H1 (cell line): ENCODE measurements at regions not wholly inside any gene's neighbourhood (a gene's known extent, or its start where the extent isn't known, plus 50 kb on each side); places are given as distances from the start of the nearest gene placed in this dataset.

ENCODE experiments used
- CTCF ChIA-PET: fragments of 300-600 bp; sonication (Branson Sonifier 250); formaldehyde crosslinking; loops from one replicate; lab custom pipeline; 2021; ENCODE audit not compliant: partially characterized antibody; lab: Charles Lee
- POLR2A ChIA-PET: fragments of 300-600 bp; sonication (Branson Sonifier 250); formaldehyde crosslinking; loops from one replicate; lab custom pipeline; 2021; ENCODE audit warnings: inconsistent platforms; ENCODE audit not compliant: partially characterized antibody; lab: Charles Lee
- DNase-seq, 2 experiments: peaks; one replicate each; pipeline versions ENCODE4 v3.0.0 to v3.0.0-alpha.2; 2010 to 2022; ENCODE audit warnings: low spot score in 2 of 2, low read depth in 1 of 2, mixed read lengths in 1 of 2
- FAIRE-seq: peaks from 2 replicates; lab custom pipeline; 2011; peaks lifted over from hg19 to GRCh38; lab: Jason Lieb, UNC
- H2AFZ ChIP-seq: 2 replicates; pipeline ENCODE4 v1.8.1; 2012; ENCODE audit warnings: low read length, inconsistent platforms
- H2AK5ac ChIP-seq: 2 replicates; pipeline ENCODE4 v1.6.1; 2013; ENCODE audit warnings: low read depth, low read length
- H2BK120ac ChIP-seq: replicated peaks from 2 replicates; pipeline ENCODE3; 2013; ENCODE audit warnings: low read depth, low read length, inconsistent platforms
- H2BK12ac ChIP-seq: 2 replicates; pipeline ENCODE4 v1.6.1; 2013; ENCODE audit warnings: low read depth, low read length
- H2BK15ac ChIP-seq: 2 replicates; pipeline ENCODE4 v1.6.1; 2013; ENCODE audit warnings: low read length
- H2BK20ac ChIP-seq: 2 replicates; pipeline ENCODE4 v1.6.1; 2013; ENCODE audit warnings: low read length
- H2BK5ac ChIP-seq: 2 replicates; pipeline ENCODE4 v1.6.1; 2013; ENCODE audit warnings: low read depth, low read length
- H3K14ac ChIP-seq: 2 replicates; pipeline ENCODE4 v1.6.1; 2013; ENCODE audit warnings: inconsistent platforms; ENCODE audit not compliant: insufficient read length
- H3K18ac ChIP-seq: 2 replicates; pipeline ENCODE4 v1.6.1; 2013; ENCODE audit warnings: low read length; ENCODE audit errors: extremely low read depth
- H3K23ac ChIP-seq: 2 replicates; pipeline ENCODE4 v1.6.1; 2013; ENCODE audit warnings: inconsistent platforms; ENCODE audit not compliant: insufficient read length
- H3K23me2 ChIP-seq: 2 replicates; pipeline ENCODE4 v1.6.1; 2013; ENCODE audit warnings: low read depth, low read length
- H3K27ac ChIP-seq: 2 replicates; pipeline ENCODE4 v1.6.1; 2011; ENCODE audit warnings: low read depth, low read length, inconsistent platforms
- H3K27me3 ChIP-seq, 4 experiments: replicated peaks in 1 of 4; 1 replicate in 1 of 4; 2 replicates in 3 of 4; pipeline versions ENCODE4 v1.6.1 to v1.8.1; 2011 to 2013; ENCODE audit warnings: low read length in 3 of 4, mild to moderate bottlenecking in 3 of 4, inconsistent platforms in 2 of 4, mixed read lengths in 2 of 4, moderate library complexity in 1 of 4; ENCODE audit not compliant: control insufficient read depth in 3 of 4, insufficient read depth in 3 of 4; ENCODE audit errors: extremely low read depth in 1 of 4
- H3K36me3 ChIP-seq, 4 experiments: 2 replicates each; pipeline versions ENCODE4 v1.6.1 to v1.8.1; 2011 to 2013; ENCODE audit warnings: mild to moderate bottlenecking in 4 of 4, low read length in 3 of 4, moderate library complexity in 2 of 4, control low read depth in 1 of 4, inconsistent platforms in 1 of 4; ENCODE audit not compliant: insufficient read depth in 4 of 4, control insufficient read depth in 2 of 4
- H3K4ac ChIP-seq: replicated peaks from 2 replicates; pipeline ENCODE3; 2013; ENCODE audit warnings: low read length, low read depth, mixed read lengths, inconsistent platforms; ENCODE audit not compliant: insufficient read length
- H3K4me1 ChIP-seq, 4 experiments: replicated peaks in 1 of 4; 1 replicate in 1 of 4; 2 replicates in 3 of 4; pipeline versions ENCODE4 v1.6.1 to v1.8.1; 2011 to 2013; ENCODE audit warnings: low read length in 3 of 4, inconsistent platforms in 2 of 4, mixed read lengths in 1 of 4; ENCODE audit not compliant: insufficient read depth in 4 of 4, control insufficient read depth in 3 of 4
- H3K4me2 ChIP-seq, 2 experiments: 2 replicates each; pipeline versions ENCODE4 v1.6.1 to v1.8.1; 2011 to 2013; ENCODE audit warnings: low read depth in 2 of 2, low read length in 2 of 2, control low read depth in 1 of 2, inconsistent platforms in 1 of 2, mild to moderate bottlenecking in 1 of 2; ENCODE audit not compliant: insufficient read depth in 1 of 2
- H3K4me3 ChIP-seq, 4 experiments: fragments of 200-600, 300-600 bp in 1 of 4; sonication (generic), shearing (Covaris generic), sonication (Bioruptor Twin) in 1 of 4; 2 replicates each; pipeline versions ENCODE4 v1.5.1 to v1.8.1; 2011 to 2016; ENCODE audit warnings: low read length in 4 of 4, low read depth in 3 of 4, control low read depth in 2 of 4, inconsistent platforms in 2 of 4, mild to moderate bottlenecking in 2 of 4, mixed read lengths in 1 of 4, moderate library complexity in 1 of 4; ENCODE audit not compliant: insufficient read depth in 2 of 4; ENCODE audit errors: extremely low read depth in 1 of 4
- H3K56ac ChIP-seq: replicated peaks from 2 replicates; pipeline ENCODE3; 2013; ENCODE audit warnings: low read depth, mild to moderate bottlenecking, mixed read lengths, low read length, inconsistent platforms; ENCODE audit not compliant: insufficient read length
- H3K79me1 ChIP-seq: 2 replicates; pipeline ENCODE4 v1.6.1; 2013; ENCODE audit warnings: low read depth, low read length, control low read depth
- H3K79me2 ChIP-seq, 2 experiments: 2 replicates each; pipeline versions ENCODE4 v1.6.1 to v1.8.1; 2012 to 2013; ENCODE audit warnings: low read length in 2 of 2, mild to moderate bottlenecking in 2 of 2, inconsistent platforms in 1 of 2; ENCODE audit not compliant: insufficient read depth in 2 of 2, control insufficient read depth in 1 of 2
- H3K9ac ChIP-seq, 4 experiments: replicated peaks in 1 of 4; 1 replicate in 1 of 4; 2 replicates in 3 of 4; pipeline versions ENCODE4 v1.6.1 to v1.8.1; 2011 to 2013; ENCODE audit warnings: low read depth in 3 of 4, low read length in 3 of 4, control low read depth in 2 of 4, mild to moderate bottlenecking in 2 of 4, moderate library complexity in 2 of 4, inconsistent platforms in 1 of 4; ENCODE audit errors: extremely low read depth in 1 of 4
- H3K9me3 ChIP-seq, 2 experiments: 2 replicates each; pipeline versions ENCODE4 v1.6.1 to v1.8.1; 2012 to 2013; ENCODE audit warnings: mild to moderate bottlenecking in 2 of 2, moderate library complexity in 2 of 2, control low read depth in 1 of 2, inconsistent platforms in 1 of 2, low read depth in 1 of 2, low read length in 1 of 2, mixed read lengths in 1 of 2; ENCODE audit not compliant: insufficient read depth in 2 of 2
- H4K20me1 ChIP-seq, 2 experiments: replicated peaks in 1 of 2; 2 replicates each; pipeline versions ENCODE3 to v1.8.1; 2011 to 2013; ENCODE audit warnings: inconsistent platforms in 2 of 2, low read length in 2 of 2, mild to moderate bottlenecking in 1 of 2; ENCODE audit not compliant: insufficient read depth in 2 of 2, control insufficient read depth in 1 of 2
- H4K5ac ChIP-seq: 2 replicates; pipeline ENCODE4 v1.6.1; 2013; ENCODE audit warnings: low read length, low read depth, mixed read lengths, inconsistent platforms; ENCODE audit not compliant: insufficient read length
- H4K8ac ChIP-seq: 2 replicates; pipeline ENCODE4 v1.8.0; 2013; ENCODE audit warnings: mild to moderate bottlenecking, moderate library complexity, low read length, inconsistent platforms; ENCODE audit not compliant: insufficient read depth; ENCODE audit errors: extremely low read depth
- H4K91ac ChIP-seq: replicated peaks from 2 replicates; pipeline ENCODE3; 2013; ENCODE audit warnings: low read length, mixed read lengths, inconsistent platforms; ENCODE audit not compliant: insufficient read length
- SAP30 ChIP-seq: fragments of 300-600 bp; sonication (generic); IDR thresholded peaks from 2 replicates; pipeline ENCODE4 v1.7.1; 2012; ENCODE audit warnings: low read length, moderate library complexity, mild to moderate bottlenecking, inconsistent platforms; ENCODE audit not compliant: insufficient read depth, insufficient replicate concordance
- SP1 ChIP-seq: IDR thresholded peaks from 2 replicates; pipeline ENCODE4 v1.6.1; 2011; ENCODE audit warnings: low read depth, low read length
- TCF12 ChIP-seq: IDR thresholded peaks from 2 replicates; pipeline ENCODE4 v1.6.1; 2011; ENCODE audit warnings: low read depth, mild to moderate bottlenecking, low read length
- WGBS, 2 experiments: shearing (Covaris generic) in 1 of 2; methylation state at CpG; one replicate each; pipeline versions ENCODE4 v1.1.6 to v1.1.7; 2013 to 2015; ENCODE audit warnings: low lambda C conversion rate in 2 of 2, mixed read lengths in 2 of 2, inconsistent platforms in 1 of 2, low coverage in 1 of 2, missing lambda C conversion rate in 1 of 2; ENCODE audit not compliant: insufficient replicate concordance in 2 of 2, insufficient coverage in 1 of 2, insufficient read length in 1 of 2; ENCODE audit errors: extremely low coverage in 1 of 2, missing lambda C conversion rate in 1 of 2; 5-methylcytosine and 5-hydroxymethylcytosine counted together

DNA sequence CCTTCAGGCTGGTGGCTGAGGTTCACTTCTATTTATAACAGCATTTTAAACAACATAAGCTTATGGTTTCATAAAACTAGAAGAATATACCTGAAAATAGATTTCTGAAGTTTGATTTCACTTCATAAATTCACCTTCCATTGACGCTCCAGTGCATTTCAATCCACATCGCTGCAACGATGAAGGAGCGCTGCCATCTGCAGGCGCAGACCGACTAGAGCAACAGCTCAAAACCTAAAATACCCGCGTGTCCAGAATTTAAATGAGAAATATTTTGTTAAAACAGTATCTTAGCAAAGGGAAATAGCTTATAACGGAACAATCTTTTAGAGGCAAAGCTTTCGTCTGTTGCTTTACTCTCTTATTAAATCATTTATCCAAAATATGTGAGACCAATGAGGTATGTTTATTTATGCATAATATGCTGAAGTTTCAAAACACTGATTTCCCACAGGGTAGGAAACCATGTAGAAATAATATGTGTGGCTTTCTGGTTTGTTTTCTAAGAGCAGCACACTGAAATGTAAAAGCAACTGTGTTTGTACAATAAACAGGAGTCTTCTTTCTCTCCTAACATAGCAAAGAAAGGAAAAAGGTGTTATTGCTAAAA lies 816.4 kb upstream of the FRG1 start:
- no peaks in the 10 kb centered on the region for H3K36me3 ChIP-seq
- POLR2A ChIA-PET = no interaction called here
- H4K20me1 ChIP-seq = no peaks in the 10 kb centered on the region
- H3K4me2 ChIP-seq = no peak overlapping the region
- no peak overlapping the region for H2BK20ac ChIP-seq
- H3K4me1 ChIP-seq = no peaks in the 10 kb centered on the region
- no peak overlapping the region for H2BK15ac ChIP-seq
- H3K18ac ChIP-seq = no peak overlapping the region
- H3K27me3 ChIP-seq = no peaks in the 10 kb centered on the region
- H2BK120ac ChIP-seq = no peak overlapping the region
- no peak overlapping the region for H3K4me3 ChIP-seq
- H3K23ac ChIP-seq = no peak overlapping the region
- H3K23me2 ChIP-seq = no peaks in the 10 kb centered on the region
- no peak overlapping the region for H2AFZ ChIP-seq
- no peak overlapping the region for H4K5ac ChIP-seq
- no peaks in the 10 kb centered on the region; a peak in 1 of 4 replicates for H3K9me3 ChIP-seq
- no peak overlapping the region for H3K14ac ChIP-seq
- H3K79me1 ChIP-seq = no peaks in the 10 kb centered on the region
- H4K91ac ChIP-seq = no peak overlapping the region
- 56% methylated on average over 10 of the region's 10 CpGs; no CpG with 5 or more reads in 1 of the 2 experiments for WGBS, 2 experiments
- no peak for DNase-seq
- H3K9ac ChIP-seq = no peak overlapping the region
- H3K27ac ChIP-seq = no peak overlapping the region
- H2BK12ac ChIP-seq = no peak overlapping the region
- H2AK5ac ChIP-seq = no peak overlapping the region
- H2BK5ac ChIP-seq = no peak overlapping the region
- no peaks in the 10 kb centered on the region for H3K79me2 ChIP-seq
- no peak overlapping the region for H4K8ac ChIP-seq
- peak; percentile 69 for FAIRE-seq
- H3K4ac ChIP-seq = no peak overlapping the region
- CTCF ChIA-PET = interaction anchor here (0.6 to 4.6 kb wide), 29 partner anchors 9 to 683 kb away, joined by 3 to 18 read pairs (median 3); no protein-coding TSS in a partner anchor
- no peak overlapping the region for H3K56ac ChIP-seq
- TF ChIP-seq TCF12 (no peak), SP1 (no peak), SAP30 (no peak)
